DMS79 treated with DMSO at 0.1 percent for 48 hours (cell line): ENCODE measurements at regions not wholly inside any gene's neighbourhood (a gene's known extent, or its start where the extent isn't known, plus 50 kb on each side); places are given as distances from the start of the nearest gene placed in this dataset.

Experiments used
- DNase-seq: peaks from one replicate; lab custom pipeline; 2025; lab: John Stamatoyannopoulos, UW

DNA sequence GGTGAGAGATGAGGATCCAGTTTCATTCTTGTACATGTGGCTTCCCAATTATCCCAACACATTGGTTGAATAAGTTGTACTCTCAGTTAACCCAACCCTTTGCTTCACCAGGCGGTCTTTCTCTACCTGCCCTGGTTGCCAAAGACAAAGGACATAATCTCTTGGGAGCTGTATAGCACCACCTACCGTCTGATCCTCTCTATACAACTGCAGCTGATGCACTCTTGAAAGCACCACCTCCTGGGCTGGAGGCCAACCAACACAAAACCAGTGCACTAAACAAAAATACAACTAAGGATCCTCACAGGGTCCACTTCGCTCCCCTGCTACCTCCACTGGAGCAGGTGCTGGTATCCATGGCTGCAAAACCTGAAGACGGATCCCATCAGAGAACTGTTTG is 473.6 kb upstream of the NRXN1 start:
- no peak for DNase-seq

DNA sequence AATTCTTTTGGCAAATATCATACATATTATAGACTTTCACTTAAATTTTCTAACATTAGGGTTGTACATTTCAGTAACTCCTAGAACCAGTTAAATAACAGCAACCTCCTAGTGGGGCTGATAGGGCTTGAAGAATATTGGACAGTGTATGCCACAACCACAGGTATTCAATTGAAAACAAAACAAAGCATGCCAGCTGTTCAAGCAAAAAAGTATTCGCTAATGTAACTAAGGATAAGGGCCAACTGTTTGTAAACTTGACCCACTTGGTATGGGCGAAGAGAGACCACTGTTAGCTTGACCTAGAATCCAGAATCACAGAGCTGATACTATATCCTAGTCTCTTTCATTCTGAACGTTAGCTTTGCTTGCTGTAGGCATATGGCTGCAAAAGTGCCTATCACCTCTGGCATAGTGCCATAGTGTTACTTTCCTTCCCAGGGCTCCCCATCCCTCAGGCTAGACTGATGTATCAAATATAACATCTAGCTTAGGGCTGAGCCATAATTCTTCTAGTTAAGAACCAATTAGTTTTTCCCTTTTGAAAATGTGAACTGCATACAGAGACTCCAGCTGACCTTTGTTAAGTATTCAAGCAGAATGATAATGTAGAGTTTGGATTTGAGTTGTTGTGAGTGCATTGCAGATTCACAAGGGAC is 458.8 kb upstream of the NRXN1 start:
- peak; percentile 20 for DNase-seq

DNA sequence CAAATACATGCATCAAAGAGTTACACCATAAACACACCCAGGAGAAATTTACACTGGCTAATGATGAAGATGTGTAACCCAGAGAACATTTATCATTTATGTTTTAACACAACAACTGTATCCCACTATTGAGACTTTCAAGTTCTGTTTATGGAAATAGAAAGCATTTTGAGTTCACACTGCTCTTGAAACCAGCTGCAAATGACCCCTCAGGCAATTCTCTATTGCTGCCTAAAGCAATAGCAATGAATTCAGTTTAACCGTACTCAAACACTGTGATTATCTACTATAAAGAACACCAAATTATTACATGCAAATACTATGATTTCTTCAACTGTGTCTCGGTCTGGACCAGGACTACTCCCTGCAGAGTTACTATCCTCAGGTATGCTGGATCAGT is 452.7 kb upstream of the NRXN1 start:
- DNase-seq, result no peak

DNA sequence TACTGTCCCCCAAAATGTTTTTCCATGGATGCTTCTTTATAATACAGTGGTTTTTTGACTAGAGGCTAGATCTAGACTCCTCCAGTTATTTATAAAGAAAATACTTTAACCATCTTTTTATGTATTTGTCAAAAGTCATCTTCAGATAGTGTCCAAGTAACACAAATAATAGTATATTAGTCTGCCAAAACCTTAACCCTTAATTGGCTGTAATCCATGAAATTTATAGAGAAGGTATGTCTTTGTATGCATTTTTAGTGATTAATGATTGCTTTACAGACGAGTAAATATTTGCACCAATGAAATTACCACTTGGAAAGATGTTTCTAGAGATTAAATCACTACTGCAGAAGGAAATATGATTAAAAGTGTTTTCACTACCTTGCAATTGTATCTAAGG is 451.8 kb upstream of the NRXN1 start:
- no peak for DNase-seq

DNA sequence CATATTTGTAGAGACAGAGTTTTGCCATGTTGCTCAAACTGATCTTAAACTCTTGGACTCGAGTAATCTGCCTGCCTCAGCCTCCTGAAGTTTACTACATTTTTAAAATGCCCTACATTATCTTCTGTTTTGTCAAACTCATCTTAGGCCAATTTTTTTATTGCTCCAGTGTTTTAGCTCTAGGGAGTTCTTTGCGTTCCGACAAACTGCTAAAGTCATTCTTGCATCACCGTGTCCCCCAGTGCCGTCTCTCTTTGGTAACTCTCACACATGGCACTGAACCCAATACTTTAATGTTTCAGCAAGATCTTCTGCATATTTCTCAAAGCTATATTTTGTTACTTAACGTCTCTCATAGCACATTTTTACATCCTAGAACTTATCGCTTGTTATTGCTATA is 440.9 kb upstream of the NRXN1 start:
- DNase-seq, result no peak

DNA sequence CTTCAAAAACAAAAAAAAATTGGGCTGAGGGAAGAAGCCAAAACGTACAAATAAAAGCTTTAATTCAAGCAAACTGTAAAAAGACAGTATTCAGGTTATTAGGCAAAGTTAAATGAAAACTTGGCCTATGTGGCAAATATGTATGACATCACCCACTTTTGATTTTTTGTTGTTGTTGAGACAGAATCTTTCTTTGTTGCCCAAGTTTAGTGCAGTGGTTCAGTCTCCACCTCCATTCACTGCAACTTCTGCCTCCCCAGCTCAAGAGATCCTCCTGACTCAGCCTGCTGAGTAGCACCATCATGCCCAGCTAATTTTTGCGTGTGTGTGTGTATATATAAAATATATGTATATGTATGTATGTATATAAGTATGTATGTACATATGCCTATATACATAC is 440.4 kb upstream of the NRXN1 start:
- no peak for DNase-seq

DNA sequence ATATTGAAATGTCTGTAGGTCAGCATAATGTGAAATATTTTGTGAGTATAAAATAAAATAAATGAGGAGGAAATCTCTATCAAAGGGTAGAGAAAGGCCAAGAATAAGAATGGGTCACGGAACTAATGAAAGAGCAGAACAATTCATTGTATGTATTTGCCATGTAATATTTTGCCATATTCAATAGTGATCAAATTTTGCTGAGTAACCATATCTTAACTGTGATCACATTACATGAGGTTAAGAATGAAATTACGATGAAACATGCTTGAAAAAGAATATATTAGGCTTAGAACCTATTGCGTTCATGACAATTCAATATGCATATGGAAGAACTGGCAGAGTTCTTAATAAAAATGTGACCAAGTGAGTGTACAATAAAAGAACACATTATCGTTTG is 437.2 kb upstream of the NRXN1 start:
- DNase-seq, result no peak

DNA sequence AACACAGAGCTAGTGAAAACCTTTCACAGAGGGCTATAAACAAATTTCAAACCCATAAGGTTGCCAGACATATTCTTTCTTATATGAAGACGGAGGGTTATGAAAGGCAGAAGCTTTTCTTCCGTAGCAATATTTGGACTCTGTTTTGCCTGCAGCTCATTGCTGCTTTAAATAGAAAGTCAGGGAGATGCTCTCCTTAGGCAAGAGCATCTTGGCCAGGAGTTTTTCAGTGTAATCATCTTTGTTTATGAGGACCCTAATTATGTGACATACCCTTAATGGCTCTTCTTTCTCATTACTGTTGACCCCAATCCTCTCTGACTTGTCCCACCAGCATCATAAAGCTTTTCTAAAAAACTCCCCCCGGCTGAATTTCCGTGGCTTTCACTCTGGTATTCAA is 433.4 kb upstream of the NRXN1 start:
- DNase-seq, result no peak

DNA sequence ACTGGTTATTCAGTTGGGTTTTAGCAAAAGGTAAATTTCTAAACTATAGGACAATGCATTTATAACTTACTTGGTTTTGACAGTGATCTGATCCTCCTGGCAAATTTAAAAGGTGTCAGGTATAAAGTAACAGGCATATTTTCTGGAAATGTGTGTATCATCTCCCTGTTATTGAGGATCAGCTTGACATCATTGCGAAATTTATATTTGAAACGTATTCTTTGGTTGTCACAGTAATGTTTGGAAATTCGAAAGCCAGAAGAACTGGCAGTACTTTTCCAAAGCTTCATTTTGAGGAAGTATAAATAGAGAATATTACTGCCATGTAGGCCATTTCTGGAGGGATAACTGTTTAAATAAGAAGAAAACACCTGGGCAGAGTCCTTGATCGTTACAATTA is 422.2 kb upstream of the NRXN1 start:
- DNase-seq, result no peak

DNA sequence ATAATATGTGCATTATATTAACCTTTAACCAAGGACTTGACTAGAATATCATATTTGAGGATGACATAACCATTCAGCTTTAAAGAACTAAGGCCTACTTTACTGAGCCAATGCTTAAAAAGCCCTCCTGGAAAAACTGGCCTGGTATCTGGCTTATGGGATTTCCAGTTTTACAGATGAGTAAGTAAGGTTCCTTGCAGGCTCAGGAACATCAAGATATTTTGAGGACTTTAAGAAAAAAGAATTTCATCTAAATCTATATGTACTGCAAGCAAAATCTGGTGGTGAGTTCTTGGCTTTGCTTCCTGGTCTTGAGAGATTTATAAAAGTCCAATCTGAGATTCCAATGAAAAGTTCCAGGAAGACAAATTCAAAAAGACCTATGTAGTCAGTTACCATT is 417.0 kb upstream of the NRXN1 start:
- no peak for DNase-seq

DNA sequence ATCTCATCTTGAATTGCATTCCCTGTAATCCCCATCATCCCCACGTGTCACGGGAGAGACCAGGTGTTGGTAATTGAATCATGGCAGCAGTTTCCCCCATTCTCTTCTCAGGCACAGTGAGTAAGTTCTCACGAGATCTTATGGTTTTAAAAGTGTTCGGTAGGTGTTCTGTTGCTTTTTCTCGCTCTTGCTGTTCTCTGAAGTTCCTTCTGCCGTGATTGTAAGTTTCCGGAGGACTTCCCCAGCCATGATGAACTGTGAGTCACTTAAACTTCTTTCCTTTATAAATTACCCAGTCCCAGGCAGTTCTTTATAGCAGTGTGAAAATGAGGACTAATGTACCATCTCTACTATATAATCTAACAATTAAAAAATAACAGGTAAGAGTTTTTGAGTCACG is 409.9 kb upstream of the NRXN1 start:
- no peak for DNase-seq

DNA sequence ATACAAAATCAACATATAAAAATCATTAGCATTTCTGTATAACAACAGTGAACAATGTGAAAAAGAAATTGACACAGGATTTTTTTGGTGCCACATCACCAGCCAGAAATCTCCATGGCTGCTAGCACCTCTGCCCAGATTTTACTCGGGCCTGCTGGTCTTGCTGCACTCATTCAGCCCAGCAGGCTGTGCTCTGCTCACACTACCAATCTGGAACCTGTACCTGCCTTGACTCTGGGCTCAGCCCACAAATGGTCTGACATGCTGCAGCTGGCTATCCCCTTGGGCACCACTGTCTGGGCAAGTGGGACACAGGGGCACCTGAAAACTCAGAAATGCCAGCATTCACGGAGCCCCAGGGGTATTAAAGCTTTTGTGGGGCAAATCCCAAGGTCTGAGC is 392.5 kb upstream of the NRXN1 start:
- no peak for DNase-seq

DNA sequence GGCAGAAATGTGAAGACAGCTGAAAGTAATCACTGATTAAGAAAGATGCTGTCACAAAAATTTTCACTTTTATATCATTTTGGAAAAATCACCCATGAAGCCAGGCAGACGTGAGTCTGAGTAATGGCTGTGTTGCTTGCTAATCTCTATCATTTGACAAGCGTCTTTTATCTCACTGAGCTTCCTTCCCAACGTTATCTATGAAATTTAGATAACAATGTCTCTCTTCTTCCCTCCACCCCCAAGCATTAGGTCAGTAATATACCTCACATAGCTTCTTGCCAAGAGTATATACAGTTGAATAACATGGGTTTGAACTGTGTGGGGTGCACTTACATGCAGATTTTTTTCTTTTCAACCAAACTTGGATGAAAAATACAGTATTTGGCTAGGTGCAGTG is 388.6 kb upstream of the NRXN1 start:
- no peak for DNase-seq

DNA sequence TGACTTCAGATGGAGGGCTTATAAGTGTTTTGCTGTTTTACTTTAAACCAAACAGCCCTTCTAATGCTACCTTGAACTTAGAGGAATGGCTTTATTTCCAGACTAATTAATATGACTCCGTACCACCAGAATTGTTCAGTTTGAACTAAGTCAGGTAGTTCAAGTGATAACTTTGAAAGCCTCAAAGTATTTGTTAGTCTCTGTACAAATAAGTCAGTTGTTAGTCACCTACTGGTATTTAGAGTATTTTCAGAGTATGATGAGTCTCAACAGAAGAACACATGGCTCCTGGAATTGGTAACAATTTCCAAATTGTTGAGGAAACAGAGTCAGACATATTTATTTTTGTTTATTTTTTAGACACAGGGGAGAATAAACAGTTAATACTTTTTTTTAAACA is 381.8 kb upstream of the NRXN1 start:
- DNase-seq, result no peak

DNA sequence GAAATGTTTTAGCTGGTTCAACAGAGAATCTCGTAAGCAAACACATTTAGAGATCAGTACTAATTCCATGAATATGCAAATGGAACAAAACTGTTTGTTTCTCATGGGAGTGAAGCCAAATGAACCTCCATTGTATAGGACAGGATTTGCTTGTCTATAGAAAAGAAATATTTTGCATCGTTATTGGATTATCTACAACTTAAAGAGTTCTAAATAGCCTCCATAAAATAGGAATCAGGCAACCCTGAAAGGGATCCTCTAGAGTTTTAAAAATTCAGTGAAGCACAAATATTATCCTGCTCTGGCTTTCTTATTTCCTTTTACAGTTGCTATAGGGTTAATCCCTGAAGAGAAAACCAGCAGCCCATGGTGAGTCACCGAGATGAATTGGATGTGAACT is 378.4 kb upstream of the NRXN1 start:
- DNase-seq, result no peak

DNA sequence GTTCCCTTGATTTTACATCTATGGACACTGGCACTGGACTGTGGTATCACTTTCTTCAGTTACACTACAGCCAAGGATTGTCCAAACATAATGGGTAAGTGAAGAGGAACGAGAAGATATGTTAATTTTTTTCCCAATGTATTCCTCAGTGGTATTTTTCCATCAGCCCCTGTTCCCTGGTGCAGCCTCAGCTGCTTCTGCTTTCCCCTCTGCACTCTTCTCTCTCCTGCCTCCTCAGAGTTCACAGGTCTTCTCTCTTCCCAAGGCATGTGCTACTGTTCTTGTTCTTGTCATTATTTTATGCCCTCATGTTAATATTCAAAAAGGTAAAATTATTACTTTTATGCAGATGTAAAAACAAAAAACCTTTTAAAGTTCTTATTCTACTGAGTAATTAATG is 378.0 kb upstream of the NRXN1 start:
- DNase-seq, result no peak

DNA sequence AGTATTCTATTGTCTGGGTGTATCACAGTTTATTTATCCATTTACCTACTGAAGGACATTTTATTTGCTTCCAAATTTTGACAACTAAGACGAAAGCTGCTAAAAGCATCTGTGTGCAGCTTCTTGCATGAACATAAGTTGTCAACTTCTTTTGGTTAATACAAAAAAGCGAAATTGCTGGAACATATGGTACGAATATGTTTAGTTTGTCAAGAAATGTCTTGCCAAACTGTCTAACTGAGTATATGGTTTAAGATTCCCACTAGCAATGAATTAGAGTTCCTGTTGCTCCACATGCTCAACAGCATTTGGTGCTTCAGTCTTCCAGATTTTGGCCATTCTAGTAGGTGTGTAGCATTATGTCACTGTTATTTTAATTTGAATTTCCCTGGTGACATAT is 372.3 kb upstream of the NRXN1 start:
- no peak for DNase-seq

DNA sequence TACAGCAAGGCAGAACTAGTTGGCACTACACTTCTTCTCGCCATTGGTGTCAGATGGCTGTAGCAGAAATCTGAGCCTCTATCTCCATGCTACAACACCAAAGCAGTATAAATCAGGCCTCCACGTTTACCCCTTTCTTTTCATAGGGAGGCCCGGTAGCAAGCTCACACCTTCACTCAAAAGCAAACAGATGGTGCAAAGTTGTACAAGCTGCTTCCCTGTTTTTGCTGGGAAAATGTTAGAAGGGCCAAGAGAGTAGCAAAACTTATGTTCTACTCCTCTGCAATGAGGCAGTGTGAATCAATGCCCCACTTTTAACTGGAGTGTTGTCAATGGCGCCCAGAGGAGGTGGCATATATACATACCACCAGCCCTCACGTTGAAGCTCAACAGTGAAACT is 369.6 kb upstream of the NRXN1 start:
- DNase-seq, result no peak

DNA sequence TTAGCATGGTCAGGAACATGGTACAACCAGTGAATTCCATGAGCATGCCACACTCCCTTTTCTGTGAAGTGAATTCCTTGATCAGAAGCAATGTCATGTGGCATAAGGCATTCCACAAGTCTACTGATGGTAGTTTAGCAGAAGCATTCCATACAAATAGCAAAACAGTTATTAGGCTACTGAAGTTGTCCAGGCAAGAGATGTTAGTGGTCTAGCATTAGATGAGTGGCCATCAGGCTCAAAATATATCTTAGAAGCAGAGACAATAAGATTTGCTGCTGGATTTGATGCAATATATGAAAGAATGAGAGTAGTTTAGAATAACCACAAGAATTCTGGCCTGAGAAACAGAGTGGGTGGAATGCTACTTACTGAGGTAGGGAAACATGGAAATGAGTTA is 355.3 kb upstream of the NRXN1 start:
- no peak for DNase-seq

DNA sequence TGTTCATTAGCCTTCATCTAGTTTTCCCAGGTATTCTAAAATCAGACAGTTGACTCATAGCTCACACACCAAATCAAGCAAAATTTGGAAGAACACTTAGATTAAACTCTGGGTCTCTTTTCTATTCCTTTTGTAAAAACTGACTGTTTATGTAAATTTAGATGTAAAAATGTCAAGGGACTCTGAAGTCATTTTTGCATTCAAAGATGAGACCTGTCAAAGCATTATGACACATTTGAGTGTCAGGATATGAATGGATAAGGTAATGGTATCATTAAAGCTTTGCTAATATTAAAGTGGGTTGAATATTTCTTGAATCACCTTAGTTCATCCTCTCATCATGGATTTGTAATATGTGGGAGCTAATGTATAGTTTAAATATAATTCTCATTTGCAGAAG is 348.1 kb upstream of the NRXN1 start:
- no peak for DNase-seq

DNA sequence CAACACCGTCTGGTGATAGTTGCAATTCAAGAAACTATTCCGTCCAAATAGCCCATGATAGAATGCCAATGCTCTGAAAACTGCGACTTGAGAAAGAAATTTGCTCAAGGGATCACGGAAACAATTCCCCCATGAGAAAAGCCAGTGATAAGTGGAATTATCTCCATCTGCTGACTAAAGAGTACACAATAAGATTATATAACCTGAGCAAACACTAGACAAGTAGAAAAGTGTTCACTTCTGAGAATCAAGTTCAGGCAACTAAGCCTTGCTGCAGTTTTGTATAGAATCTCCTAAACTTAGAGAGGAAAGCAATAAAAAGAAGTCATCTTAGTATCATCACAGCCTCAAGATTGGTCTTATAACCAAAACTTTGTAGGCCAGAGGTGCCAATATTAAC is 336.3 kb upstream of the NRXN1 start:
- no peak for DNase-seq

DNA sequence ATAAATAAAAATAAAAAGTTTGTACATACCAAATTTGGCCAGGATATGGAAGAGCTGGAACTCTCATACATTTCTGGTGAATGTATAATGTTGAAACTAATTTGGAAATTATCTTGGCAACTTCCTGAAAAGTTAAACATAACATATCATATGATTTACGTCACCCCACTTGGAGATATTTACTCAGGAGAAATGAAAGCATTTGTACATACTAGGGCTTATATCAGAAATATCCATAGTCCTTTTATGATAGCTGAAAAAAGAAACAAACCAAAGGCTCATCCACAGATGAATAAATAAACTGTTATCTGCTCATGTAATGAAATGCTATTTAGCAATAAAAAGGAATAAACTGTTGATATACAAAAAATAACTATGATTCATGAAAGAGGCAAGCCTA is 318.2 kb upstream of the NRXN1 start:
- DNase-seq, result no peak

DNA sequence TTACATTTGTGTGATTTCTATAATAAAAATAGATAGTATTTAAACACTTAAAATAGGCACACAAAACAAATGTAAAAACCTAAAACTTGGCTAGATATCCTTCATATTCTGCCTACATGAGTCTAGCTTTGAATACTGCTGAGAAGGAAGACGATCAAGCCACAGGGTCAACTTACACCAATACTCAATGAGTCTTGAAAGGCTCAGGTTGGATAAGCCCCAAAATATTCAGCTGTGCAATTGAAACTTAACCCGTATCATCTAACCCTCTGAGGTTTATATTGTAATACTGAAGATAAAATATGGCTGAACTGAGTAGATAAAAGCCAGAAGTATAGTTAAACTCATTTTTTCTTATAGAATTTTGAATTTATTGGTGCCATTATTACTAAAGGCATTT is 313.0 kb upstream of the NRXN1 start:
- DNase-seq, result no peak

DNA sequence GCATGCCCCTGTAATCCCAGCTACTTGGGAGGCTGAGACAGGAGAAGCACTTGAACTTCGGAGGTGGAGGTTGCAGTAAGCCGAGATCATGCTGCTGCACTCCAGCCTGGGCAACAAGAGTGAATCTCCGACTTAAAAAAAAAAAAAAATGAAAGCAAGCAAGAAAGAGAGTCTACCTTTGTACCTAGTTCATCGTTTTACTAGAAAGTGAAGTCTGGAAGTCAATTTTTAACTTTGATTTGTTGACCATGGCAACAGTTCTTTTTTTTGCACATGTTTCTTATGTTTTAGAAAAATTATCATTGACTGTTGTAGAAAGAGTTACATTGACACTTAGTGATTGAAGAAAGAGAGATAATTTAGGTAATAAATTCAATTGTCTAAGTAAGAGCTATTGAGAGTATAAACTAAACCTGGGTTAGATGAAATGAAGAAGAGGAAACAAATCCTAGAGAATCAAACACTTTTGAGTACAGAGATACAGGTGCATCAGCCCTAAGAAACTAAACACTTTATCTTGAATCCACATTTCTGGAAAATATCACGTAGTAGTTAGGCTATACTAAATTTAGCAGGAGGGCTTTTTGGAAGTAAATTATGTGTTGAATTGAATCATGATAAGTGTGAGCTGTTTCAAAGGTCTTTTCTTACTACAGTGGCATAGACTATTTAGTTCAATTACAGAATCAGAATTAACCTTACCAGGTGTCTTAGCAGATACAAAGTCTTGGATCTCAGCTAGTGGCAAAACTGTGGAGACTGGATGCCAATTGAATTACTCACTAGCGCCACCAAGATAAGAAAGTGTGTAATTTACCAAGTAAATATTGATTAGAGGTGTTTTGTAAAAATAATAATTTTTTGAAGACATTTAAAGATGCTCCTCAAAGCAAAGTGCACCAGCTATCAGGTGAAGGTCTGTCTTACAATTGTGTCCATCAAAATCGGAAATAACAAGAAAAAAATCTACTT is 303.4 kb upstream of the NRXN1 start:
- no peak for DNase-seq
